GM21619 (cell line): ENCODE measurements at regions not wholly inside any gene's neighbourhood (a gene's known extent, or its start where the extent isn't known, plus 50 kb on each side); places are given as distances from the start of the nearest gene placed in this dataset.

Source experiments
- ATAC-seq: cut with Tn5 transposase; IDR thresholded peaks from one replicate; pipeline ENCODE4 v1.9.1; 2021; ENCODE audit not compliant: unreplicated experiment

GRCh38 chr18:61236356-61237057 is 96.7 kb upstream of the CDH20 start:
- ATAC-seq, result no peak

DNA sequence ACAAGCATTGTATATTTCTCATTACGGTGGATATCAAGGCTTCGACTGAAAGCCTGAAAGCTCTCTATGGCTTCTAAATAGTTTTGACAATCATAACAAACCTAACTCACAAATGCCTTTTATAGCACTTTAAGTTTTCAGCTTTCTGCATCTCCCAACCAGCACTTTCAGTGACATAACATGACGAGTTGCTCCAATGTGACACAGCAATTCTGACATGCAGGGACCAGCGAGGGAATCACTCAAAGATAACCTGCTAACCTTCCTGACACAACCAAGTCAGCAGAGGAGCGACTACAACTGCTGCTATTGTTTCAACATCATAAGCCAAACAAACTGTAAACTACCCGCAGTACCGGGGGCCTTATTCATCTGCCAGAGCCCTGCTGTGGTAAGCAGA is 95.7 kb upstream of the CDH20 start:
- ATAC-seq, result no peak

DNA sequence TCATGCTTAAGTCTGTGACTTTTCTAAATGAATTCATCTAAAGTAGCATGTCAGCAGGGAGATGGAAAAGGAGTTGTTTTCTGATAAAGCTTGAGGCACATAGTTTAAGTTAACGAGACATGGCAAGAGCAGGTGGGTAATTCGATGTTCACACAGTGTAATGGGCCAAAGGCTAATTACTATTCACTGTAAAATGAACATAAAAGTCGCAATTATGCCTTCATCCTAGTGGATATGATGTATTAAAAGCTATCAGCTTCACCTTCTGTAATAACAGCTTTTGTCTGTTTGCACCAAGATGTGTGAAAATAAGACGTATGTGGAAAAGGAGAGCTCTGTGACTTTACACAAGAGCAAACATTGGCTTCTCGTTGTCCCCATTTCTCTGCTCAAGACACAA is 94.2 kb upstream of the CDH20 start:
- ATAC-seq, result no peak

GRCh38 chr18:61241260-61241853 is 91.9 kb upstream of the CDH20 start:
- no peak for ATAC-seq

- no peak for ATAC-seq
Observed at GRCh38 chr18:61244632-61245031, 88.6 kb upstream of the CDH20 start.

GRCh38 chr18:61245276-61245675 is 88.0 kb upstream of the CDH20 start:
- ATAC-seq, result no peak

GRCh38 chr18:61248589-61248988 is 84.6 kb upstream of the CDH20 start:
- no peak for ATAC-seq

GRCh38 chr18:61256291-61256690 is 76.9 kb upstream of the CDH20 start:
- ATAC-seq, result no peak

DNA sequence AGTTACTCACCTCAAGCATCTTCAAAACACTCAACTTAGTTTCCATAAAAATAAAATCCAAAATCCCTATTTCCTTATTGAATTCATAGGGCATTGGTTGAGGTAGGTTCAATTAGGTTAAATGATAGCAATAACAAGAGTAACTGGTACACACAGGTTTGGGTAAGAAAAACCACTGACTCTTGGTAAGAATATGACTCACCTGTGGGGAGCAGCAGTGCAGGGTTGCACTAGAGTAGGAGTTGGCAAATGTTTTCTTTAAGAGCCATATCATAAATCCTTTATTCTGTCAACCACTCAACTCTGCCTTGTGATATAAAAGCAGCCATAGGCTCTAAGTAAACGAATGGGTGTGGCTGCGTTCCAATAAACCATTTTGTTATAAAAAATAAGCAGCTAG is 71.4 kb upstream of the CDH20 start:
- no peak for ATAC-seq

GRCh38 chr18:61272793-61273192 is 60.4 kb upstream of the CDH20 start:
- ATAC-seq, result no peak

DNA sequence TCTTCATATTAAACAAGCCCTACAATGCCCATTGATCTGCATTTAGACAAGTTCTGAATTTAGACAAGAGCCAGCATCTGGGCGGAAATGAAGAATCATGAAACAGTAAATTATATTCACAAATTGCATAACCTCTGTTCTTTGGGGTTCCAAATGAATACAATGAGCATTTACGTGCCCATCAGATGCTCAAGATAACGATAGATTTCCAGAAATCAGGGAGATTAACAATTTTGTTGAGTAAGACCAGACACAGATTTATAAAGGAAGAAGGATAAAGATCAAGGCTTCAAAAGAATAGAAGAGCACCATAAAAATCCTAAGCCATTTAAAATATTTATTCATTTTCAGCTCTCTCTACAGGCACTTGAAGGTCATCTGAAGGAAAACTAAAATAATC is 59.7 kb upstream of the CDH20 start:
- ATAC-seq, result no peak

GRCh38 chr18:61274416-61274960 is 58.7 kb upstream of the CDH20 start:
- ATAC-seq, result no peak

DNA sequence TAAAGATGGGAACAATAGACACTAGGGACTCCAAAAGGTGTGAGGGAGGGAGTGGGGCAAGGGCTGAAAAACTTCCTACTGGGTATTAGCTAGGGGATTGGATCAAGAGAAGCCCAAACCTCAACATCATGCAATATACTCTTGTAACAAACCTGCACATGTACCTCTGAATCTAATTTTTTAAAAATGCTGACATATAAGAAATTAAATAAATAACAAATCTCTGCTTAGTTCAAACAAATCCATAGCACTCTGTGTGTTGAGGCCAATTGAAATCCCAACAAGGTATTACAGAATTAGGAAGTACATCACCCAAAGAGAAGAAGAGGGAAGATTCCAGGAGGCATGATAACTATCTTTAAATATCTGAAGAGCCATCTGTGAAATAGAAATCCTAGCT is 55.4 kb upstream of the CDH20 start:
- no peak for ATAC-seq

DNA sequence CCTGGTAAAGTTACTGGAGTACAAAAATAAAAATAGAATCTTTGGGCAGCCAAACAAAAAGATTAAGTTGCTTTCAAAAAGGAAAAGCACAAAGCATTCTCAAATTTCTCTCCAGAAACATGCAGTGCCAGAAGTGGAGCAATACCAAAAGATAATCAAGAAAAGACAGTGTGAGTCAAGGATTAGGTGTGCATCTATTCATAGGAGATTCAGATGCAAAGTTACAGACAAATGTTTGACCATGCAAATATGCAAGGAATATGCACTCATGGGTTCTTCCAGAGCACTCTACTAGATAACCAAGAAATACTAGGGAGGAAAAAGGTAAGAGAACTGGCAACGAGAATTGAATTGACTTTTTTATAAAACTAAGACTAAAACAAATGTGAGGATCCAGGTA is 51.8 kb upstream of the CDH20 start:
- ATAC-seq, result no peak

- no peak for ATAC-seq
Observed at GRCh38 chr18:61282926-61283325, 50.3 kb upstream of the CDH20 start.
